H4 (cell line): ENCODE measurements at regions not wholly inside any gene's neighbourhood (a gene's known extent, or its start where the extent isn't known, plus 50 kb on each side); places are given as distances from the start of the nearest gene placed in this dataset.

Experiments
- DNase-seq: peaks from one replicate; pipeline ENCODE4 v3.0.0-alpha.2; 2015; ENCODE audit warnings: low spot score

DNA sequence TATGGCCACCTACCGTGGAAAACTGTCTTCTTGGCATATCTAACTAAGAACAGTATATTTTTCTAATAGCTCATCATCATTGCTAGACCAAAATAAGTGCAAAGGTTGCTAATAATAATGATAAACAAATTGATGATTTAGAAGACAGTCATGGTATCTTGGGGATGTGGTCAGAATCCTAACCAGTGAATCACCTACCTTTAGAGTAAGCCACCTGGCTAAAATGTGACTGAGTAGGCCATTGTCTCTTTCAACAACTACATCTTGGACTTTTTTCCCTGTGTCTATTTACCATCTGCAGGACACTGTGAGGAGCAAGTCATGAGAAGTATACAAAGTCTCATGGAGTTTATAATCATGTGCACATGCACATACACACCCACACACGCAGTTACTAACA, 273.5 kb upstream of the SEMA6D start:
- DNase-seq, result no peak

DNA sequence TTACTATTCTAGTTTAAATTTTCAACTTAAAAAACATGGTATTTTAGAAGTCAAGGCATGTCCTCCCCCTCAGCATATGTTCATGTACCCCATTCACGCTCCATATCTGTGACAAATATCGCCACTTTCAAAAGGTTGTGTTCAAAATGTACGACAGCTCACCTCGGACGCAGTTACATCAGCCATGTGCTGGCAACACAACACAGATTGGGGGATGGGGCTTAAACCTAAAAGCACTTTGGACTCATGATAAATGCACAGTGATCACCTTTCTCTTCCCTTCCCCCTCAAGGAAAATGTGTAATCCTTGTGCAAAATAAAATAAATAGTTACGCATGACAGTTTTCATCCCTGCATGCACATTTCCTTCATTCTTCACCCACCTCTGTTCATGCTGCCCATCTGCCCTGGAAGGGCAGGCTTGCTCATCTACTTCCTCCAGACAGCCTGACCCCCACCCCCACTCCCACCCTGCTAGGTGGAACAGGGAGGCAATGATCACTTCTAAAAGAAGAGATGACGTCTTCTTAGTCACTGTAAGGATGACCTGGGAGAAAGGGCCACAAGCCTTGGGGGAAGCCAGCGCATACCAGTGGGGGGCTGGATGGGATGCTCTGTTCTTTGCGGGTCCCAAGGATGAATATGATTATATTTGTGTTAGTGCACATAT, 271.4 kb upstream of the SEMA6D start:
- no peak for DNase-seq

DNA sequence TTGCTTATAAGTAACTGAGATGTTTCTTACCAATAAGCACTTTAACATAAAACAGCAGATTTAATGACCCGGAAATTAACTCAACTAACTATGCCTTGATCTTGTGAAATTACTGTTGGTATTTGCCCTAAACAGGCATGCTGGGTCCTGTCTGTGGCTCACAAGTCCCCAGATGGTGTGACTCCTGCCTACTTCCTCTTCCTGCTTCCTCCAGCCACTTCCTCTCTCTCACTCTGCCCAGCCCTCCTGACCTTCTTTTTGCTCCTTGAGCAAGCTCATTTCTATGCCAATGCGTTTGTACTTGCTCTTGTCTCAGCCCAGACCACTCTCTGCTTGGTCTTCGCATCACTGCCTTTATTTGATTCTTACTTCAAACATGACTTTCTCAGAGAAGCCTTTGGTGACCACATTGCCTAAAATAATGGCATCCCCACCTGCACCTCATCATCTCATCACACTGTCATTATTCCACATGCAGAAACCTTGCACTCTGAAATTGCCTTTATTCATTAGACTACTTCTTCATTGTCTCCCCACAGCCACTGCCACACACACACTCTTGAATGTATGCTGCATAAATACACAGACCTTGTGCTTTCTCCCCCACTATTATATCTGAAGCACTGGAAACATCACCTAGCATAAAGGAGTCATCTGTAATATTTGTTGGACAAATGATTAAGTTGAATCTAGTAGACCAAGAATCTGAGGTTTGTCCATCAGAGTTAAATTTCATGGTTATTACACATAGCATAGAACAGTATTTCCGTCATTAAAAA, 256.3 kb upstream of the SEMA6D start:
- no peak for DNase-seq

DNA sequence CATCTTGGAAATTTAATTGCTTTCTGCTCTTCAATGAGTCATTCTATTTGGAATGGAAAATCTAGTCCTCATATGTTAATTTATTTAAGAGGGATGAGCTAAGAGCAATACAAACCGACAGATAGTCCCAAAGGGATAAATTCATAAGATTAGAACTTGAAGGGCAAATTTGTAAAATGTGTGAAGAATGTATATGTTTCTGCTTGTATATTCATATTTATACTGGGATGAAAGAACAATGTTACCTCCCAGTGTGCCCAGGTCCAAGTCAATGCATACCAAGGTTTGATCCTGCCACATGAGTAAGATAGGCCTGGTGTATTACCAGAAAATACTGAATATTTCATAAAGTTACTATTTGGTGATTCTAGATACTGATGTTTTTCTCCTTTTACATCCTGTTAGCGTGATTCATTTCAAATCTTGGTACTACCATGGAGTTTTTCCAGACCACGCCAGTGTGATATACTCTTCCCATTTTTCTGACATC, 255.6 kb upstream of the SEMA6D start:
- no peak for DNase-seq

DNA sequence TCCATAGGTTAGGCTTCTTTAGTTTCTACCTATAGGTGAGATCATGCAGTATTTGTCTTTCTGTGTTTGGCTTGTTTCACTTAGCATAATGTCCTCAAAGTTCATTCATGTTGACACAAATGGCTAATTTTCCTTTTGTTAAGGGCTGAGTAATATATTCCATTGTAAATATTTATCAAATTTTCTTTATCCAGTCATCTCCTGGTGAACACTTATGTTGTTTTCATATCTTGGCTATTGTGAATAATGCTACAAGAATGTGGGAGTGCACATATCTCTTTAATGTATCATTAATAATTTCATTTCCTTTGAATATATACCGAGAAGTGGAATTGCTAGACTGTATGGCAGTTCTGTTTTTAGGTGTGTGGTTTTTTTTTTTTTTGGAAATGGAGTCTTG, 250.9 kb upstream of the SEMA6D start:
- DNase-seq, result no peak

DNA sequence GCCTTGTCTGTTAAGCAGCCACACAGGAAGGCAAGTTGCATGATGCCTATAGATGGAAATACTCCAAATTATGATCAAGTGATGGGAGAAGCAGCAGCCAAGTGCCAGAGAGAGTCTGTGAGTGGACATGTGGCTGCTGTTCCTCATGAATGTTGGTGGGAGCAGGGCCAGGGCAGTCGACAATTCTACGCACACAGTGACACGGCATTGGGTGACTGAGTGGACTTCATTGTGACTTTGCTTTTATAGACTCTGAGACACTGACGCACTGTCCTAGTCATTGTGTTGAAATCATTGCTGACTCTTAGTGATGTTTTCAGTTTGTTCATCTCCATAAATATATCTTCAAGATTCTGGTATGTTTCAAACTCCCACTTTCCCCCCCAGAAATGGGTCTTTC, 246.3 kb upstream of the SEMA6D start:
- DNase-seq, result no peak

DNA sequence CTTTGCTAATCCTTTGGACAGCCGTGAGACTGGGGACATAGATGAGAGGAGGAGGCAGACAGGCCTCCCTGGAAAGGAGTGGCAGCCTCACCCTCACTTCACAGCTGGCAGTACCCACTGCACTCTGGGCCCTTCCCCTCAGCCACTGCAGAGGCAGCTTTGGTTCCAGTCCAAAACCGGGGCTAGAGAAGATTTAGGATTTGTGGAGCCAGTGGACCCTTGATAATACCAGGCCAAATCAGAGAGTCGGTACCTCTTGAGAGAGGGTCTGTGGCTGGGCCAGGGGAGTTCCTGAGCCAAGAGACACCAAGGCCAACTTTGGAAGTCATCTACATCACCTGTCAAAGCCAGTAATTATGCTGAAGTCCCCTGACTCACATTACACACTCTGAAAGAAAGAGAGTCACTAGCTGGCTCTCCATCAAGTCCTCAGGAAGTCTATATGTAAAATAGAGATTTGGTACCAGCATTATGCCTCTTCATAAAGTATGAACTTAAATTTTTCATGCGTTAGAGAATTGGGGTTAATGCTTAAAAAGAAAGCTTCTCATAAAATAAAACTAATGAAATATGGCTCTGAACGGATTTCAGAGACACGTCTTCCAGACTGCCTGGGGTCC, 244.1 kb upstream of the SEMA6D start:
- DNase-seq, result no peak

DNA sequence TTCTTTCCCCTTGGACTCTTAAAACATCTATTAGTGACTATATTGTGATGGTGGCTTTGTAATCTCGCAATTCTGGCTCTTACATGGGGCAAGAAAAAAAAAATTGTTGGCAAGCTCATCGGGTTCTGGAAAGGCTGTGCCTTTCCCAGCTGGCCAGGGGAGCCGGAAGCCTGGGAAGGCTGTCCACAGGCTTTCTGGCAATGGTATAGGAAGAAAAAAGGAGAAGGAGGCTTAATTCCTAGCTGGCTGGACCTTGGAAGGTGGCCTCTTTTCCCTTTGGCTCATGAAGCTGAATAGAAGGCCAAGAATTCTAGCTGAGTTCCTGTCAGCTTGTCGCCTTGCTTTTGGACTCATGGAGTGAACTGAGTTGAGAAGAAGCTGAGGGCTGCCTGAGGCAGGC, 243.5 kb upstream of the SEMA6D start:
- DNase-seq, result no peak

DNA sequence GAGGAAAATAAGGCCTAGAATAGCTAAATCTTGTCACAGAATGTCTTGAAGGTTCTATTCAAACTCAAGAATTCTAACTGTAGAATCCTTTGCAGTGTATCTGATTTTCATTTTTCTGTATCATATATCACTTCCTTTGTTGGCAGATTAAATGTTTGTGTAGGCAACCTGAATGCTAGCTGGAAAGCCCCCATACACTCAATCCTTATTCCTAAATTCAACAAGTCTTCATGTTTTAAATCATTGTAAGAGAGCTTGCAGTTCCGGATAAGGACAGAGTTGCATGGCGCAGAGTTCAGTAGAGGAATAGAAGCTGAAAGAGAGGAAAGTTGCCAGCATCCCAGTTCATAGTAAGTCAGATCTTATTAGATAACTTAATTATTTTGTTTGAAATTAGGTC, 242.0 kb upstream of the SEMA6D start:
- DNase-seq, result no peak

DNA sequence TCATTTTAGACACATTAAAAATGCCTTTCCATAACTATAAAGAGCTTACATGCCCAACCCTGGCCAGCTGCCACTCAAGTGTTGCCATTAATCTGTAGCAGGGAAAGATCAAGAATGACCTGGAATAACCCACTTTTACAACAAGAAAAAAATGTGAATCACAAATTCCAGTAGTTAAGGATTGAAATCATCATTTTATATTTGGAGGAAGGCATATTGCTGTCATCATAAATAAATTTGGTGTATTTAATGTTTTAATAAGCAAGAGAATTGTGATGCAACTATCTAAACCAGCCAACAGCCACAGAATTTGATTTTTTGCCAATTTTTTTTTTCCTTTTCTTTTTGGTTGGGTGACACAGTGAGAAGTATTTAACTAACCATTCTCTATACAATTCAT, 240.0 kb upstream of the SEMA6D start:
- DNase-seq, result no peak

DNA sequence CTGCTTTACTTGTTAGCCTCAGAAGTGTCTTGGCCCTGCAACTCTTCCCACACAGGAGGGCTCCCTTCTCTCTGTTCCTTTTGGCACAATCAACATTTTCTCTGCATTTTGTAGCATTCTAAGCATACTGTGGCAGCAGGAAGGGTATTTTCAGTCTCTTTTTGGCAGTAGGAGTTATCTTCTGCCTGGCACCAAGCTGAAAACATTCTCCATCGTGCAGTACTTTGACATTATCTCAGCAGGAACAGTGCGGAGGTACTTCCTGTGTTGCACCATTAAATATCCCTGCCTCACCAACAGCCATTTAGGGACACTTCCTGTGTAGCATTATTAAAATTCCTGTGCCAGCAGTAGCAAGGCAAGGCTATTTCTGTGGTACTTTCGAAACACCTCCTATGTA, 233.2 kb upstream of the SEMA6D start:
- DNase-seq, result peak; percentile 26

DNA sequence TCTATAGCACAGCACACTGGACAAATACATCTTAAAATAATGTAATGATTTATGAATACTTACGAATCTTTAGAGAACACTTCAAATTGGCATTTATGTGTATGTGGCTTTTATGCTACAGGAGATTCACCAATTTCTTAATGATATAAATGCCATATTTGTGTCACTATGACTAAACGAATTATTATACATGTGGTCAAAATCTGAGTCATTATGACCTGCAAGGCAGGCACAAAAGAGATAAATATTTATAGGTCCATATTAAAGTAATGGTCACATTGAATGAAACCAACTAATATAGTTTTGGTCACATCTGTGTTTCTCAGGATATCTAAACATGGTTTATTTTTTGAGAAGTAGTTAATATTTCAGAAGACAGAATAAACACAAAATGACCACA, 232.3 kb upstream of the SEMA6D start:
- no peak for DNase-seq

DNA sequence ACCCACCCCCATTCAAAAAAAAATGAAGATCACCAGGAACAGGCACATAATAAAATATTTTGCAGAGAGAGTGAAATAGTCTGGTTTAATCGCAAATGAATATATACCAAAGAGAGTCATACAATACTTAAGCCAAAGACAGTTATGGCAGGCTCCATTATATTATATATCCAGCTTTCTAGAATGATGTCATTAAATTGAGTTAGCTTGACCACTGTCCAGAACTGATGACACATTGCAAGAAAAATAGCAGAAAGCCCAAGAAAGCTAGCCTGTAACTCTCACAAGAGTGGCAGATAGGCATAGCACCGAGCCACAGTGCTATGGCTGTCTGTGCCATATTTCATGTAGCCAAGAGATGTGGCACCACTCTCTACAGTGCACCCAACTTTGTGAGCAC, 231.9 kb upstream of the SEMA6D start:
- DNase-seq, result no peak

DNA sequence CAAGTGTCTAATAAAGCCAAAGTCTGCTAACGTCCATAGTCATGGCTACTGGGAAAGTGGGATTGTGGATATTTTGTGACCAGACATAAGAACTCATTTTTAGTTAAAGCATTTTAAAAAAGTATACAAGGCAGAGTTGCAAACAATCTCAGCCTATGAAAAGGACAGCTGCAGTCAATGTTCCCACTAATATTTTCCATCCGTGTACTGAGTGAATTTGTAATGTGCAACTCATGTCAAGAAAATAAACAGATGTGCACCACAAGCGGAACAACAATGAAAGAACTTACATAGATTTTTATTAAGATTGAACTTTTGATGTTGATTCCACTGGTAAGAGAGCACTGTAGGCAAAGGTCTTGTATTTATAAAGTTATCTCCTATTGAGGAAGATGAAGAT, 231.3 kb upstream of the SEMA6D start:
- DNase-seq, result no peak

DNA sequence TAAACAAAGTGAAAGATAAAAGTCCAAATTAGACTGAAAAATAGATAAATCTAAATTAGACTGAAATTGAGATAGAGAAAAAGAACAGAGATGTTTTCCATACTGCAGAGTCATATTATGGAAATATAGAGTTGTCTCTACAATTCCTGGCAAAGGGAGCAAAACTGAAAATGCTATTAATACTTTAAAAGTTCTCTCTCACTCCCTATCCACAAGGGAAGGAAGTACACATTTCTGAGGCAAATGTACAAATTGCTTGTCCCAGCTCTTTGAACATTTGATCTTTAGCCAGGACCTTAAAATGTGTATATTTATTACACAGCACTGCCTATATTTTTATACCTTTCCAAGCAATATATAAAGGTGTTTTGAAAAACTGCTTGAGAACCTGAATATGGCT, 225.1 kb upstream of the SEMA6D start:
- no peak for DNase-seq

DNA sequence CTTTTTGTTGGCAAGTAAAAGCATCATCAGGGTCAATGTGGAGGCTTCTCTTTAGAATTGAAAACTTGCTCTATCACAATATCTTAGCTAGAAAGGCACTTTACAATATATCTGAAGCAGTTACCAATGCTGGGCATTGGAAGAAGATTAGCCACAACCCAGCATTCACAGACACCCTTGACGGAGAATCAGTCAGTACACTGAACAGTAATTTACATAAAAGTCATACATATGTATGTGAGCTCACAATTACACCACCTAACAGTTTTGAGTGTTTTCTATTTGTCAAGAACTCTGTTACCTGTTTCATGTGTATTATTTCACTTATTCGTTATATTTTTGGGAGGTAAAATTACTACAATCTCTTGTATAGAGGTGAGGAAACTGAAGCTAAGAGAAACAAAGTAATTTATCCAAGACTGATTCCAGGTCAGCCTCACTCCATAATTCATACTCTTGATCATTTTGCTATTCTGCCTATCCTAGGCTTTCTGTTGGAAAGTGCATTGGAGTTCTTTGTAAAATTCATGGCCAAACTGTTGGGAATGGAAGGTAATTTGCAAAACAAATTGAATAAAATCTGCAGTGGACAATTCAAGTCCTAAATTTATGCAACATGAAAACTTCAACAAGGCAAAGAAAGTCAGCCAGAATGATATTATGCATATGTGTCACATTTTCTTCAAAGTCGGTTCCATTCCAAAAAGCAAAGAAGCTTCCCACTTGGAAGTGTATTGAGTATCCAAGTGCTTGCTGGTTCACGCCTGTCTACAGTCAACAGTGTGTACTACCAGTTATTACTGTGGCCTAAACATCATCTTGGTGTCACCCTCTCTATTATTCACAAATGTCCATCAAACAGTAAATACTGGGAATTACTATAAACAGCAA, 223.7 kb upstream of the SEMA6D start:
- no peak for DNase-seq

DNA sequence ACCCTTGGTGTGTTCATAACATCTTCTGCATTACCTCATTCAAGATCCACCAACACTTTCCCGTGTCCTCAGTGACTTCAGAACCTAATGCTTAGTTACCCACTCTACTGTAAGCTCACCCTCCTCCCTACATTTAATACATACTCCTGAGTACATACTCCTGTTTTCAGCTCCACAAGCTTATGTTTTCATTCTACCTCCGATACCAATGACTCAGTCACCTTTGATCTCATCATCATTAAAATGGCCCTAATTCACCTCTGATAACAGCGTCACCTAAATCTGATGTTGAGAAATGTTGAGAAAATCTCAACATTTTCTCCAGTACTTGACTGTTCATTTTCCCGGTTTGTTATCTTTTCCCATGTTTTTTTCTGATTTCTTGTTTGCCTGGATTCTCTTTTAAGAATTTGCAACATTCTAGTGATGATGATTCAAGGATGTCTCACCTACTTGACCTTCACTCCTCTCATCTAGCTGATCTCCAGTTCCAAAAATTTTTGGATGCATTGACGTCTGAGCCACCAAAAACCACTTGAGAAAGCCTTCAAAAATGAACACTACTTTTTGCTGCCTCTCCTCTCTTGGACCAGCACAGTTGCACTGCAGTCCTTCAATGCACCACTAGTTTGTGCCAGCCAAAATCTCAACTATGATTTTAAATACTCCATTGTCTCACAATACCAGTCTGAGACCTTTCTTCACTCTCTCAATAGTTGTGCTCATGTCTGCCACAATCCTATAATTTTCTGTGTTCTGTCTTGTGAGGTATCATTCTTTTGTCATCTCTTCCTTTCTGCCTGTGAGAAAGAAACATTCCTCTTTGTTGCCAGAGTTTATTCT, 220.7 kb upstream of the SEMA6D start:
- no peak for DNase-seq

DNA sequence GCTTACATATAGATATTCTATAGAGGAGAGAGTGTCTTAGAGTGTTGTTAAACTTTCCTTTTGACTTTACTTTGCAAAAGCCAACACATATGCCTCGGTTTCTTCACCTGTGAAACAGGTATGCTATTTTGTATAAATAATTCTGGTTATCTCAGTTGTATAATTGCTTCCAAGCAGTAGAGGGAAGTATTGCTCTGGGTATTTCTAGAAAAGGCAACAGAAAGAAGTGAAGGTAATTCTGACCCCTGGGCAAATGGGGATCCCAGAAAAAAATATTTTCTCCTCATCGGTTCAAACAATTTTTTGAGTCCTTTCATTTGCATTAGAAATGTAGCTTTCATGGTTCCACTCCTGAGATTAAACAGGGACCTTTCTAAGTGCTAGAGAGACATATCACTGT, 216.5 kb upstream of the SEMA6D start:
- DNase-seq, result no peak

DNA sequence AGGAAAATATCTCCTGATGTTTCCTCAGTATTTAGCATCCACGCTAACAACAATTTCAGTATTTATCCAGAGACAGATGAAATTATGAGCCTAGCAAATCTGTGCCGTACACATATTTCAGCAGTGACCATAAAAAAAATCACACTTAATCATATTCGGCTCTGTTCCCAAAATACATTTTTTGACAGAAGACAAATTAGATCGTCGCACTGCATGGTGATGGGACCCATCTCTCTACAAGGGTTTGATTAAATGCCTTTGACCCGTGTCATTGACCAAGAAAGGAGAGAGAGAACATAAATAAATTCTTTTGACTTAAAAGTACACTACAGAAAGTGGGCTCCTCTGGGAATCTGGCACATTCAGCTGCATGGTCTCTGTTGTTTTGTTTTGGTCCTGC, 215.3 kb upstream of the SEMA6D start:
- no peak for DNase-seq

DNA sequence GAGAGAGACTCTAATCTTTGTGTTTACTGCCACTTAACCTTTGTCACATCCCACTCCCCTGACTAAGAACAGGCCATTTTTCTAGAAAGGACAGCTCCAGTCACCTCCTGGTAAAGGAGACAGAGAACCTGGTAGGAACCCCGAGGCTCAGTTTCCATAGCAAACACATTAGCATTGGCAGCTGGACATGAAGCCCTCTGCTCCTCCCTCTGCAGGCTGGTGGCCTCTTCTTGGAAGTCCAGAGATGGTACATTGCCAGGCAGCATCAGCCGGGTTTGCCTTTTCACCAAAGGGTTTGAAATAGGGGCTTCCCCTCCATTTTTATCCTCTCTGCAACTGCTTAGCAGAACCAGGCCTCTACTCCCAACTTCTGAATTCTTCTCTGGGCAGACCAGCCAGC, 213.4 kb upstream of the SEMA6D start:
- DNase-seq, result no peak

DNA sequence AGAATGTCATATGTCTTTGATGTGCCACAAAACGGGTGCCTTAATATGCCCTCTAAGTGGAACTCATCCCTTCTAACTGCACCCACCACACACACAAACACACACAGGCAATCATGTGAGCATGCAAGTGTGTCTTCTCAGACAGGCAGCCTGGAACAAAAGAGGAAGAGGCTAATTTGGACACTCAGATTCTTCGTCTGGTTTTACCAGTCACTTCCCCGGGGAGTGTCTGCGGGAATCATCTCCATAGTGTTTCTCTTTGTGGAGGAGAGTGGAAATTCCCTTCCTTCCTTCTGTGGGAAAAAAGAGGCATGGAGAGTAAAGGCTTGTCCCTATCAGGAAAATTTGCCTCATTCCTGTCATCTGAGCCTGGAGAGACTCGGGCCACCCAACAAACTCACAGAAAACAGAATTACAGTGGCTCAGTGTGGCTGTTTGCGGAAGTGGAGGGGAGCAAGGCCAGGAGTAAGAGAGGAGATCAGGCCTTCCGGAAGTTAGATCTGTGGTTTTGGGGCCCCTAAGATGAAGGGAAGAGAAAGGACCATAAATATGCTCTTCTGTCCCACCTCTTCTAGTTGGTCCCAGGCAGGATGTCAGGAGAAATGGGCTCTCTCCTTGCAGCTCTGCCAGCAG, 212.6 kb upstream of the SEMA6D start:
- DNase-seq, result no peak
